Loucy (cell line): ENCODE measurements at regions not wholly inside any gene's neighbourhood (a gene's known extent, or its start where the extent isn't known, plus 50 kb on each side); places are given as distances from the start of the nearest gene placed in this dataset.

Experiments
- H2AFZ ChIP-seq: fragments of 200-600 bp; sonication (generic); 2 replicates; pipeline ENCODE4 v1.6.0; 2016; ENCODE audit warnings: antibody characterized with exemption, mild to moderate bottlenecking, low read length, moderate library complexity
- H3F3A ChIP-seq: fragments of 200-600 bp; 2 replicates; pipeline ENCODE4 v1.6.0; 2016; ENCODE audit warnings: antibody characterized with exemption, low read depth, mild to moderate bottlenecking
- H3K27me3 ChIP-seq: fragments of 200-600 bp; sonication (generic); 2 replicates; pipeline ENCODE4 v1.6.1; 2014; ENCODE audit warnings: low read length, mild to moderate bottlenecking; ENCODE audit not compliant: insufficient read depth, poor library complexity, severe bottlenecking
- H3K36me3 ChIP-seq: fragments of 200-600 bp; sonication (generic); 2 replicates; pipeline ENCODE4 v1.6.1; 2016; ENCODE audit warnings: low read length; ENCODE audit not compliant: insufficient read depth
- H3K4me1 ChIP-seq: fragments of 200-600 bp; sonication (generic); 2 replicates; pipeline ENCODE4 v1.5.1; 2014; ENCODE audit warnings: low read length, mild to moderate bottlenecking; ENCODE audit not compliant: insufficient read depth, poor library complexity, severe bottlenecking
- H3K4me2 ChIP-seq: fragments of 200-600 bp; sonication (generic); 2 replicates; pipeline ENCODE4 v1.6.0; 2014; ENCODE audit warnings: antibody characterized with exemption, low read length, low read depth, mild to moderate bottlenecking; ENCODE audit not compliant: poor library complexity, severe bottlenecking
- H3K4me3 ChIP-seq: fragments of 200-600 bp; sonication (generic); 2 replicates; pipeline ENCODE4 v1.5.1; 2014; ENCODE audit warnings: low read length, mild to moderate bottlenecking, mixed read lengths; ENCODE audit not compliant: poor library complexity, severe bottlenecking
- H3K79me2 ChIP-seq: fragments of 200-600 bp; sonication (generic); 2 replicates; pipeline ENCODE4 v1.6.1; 2014; ENCODE audit warnings: low read length; ENCODE audit not compliant: insufficient read depth
- H3K9ac ChIP-seq: fragments of 200-600 bp; sonication (generic); 2 replicates; pipeline ENCODE4 v1.6.0; 2014; ENCODE audit warnings: mild to moderate bottlenecking, low read depth, low read length, moderate library complexity; ENCODE audit not compliant: poor library complexity, severe bottlenecking
- H3K9me2 ChIP-seq: fragments of 200-600 bp; sonication (generic); replicated peaks from 2 replicates; pipeline ENCODE4 v1.6.1; 2016; ENCODE audit warnings: low read depth, low read length, mixed read lengths
- H3K9me3 ChIP-seq: fragments of 200-600 bp; sonication (generic); 2 replicates; pipeline ENCODE4 v1.6.1; 2014; ENCODE audit warnings: mild to moderate bottlenecking, antibody characterized with exemption, low read length, low read depth; ENCODE audit not compliant: insufficient read depth
- H4K20me1 ChIP-seq: fragments of 200-600 bp; sonication (generic); 2 replicates; pipeline ENCODE4 v1.6.0; 2014; ENCODE audit warnings: antibody characterized with exemption, low read length, mild to moderate bottlenecking; ENCODE audit not compliant: insufficient read depth, poor library complexity, severe bottlenecking
- CTCF ChIP-seq: fragments of 200-600 bp; sonication (generic); conservative IDR thresholded peaks from 2 replicates; pipeline ENCODE4 v1.5.1; 2014; ENCODE audit warnings: mild to moderate bottlenecking, antibody characterized with exemption, low read length
- EZH2phosphoT487 ChIP-seq: fragments of 200-600 bp; IDR thresholded peaks from 2 replicates; pipeline ENCODE4 v1.6.1; 2018; ENCODE audit warnings: antibody characterized with exemption, mild to moderate bottlenecking, moderate library complexity, borderline replicate concordance

GRCh38 chr5:113846941-113847340, 333.4 kb downstream of the YTHDC2 start:
- Histone ChIP-seq H3K9ac (no peak overlapping the region), H4K20me1 (no peaks in the 10 kb centered on the region), H3K79me2 (no peaks in the 10 kb centered on the region), H2AFZ (no peak overlapping the region), H3K4me3 (no peak overlapping the region), H3K9me3 (no peaks in the 10 kb centered on the region), H3K4me2 (no peak overlapping the region), H3K36me3 (no peaks in the 10 kb centered on the region), H3F3A (no peaks in the 10 kb centered on the region), H3K4me1 (no peaks in the 10 kb centered on the region), H3K27me3 (no peaks in the 10 kb centered on the region), H3K9me2 (no peaks in the 10 kb centered on the region)
- TF ChIP-seq EZH2phosphoT487 (no peak), CTCF (no peak)

- Histone ChIP-seq H2AFZ (no peak overlapping the region), H3K79me2 (no peaks in the 10 kb centered on the region), H3K9me3 (no peaks in the 10 kb centered on the region), H3K9me2 (no peaks in the 10 kb centered on the region), H3K4me3 (no peak overlapping the region), H3K27me3 (no peaks in the 10 kb centered on the region), H3F3A (no peaks in the 10 kb centered on the region), H3K36me3 (no peaks in the 10 kb centered on the region), H3K4me1 (no peaks in the 10 kb centered on the region), H3K9ac (no peak overlapping the region), H4K20me1 (no peaks in the 10 kb centered on the region), H3K4me2 (no peak overlapping the region)
- TF ChIP-seq CTCF (no peak), EZH2phosphoT487 (no peak)
Observed at GRCh38 chr5:113864437-113864836, 350.9 kb downstream of the YTHDC2 start.

- no peak for TF ChIP-seq EZH2phosphoT487
- no peak for TF ChIP-seq CTCF
- no peaks in the 10 kb centered on the region for H3F3A ChIP-seq
Observed at GRCh38 chr5:113866763-113867162, 353.3 kb downstream of the YTHDC2 start.

More at GRCh38 chr5:113866763-113867162, 353.3 kb downstream of the YTHDC2 start:
- no peaks in the 10 kb centered on the region for H3K27me3 ChIP-seq
- H3K79me2 ChIP-seq: no peaks in the 10 kb centered on the region
- H3K4me3 ChIP-seq: no peak overlapping the region
- H3K36me3 ChIP-seq: no peaks in the 10 kb centered on the region
- no peaks in the 10 kb centered on the region for H3K4me1 ChIP-seq
- H3K4me2 ChIP-seq: no peak overlapping the region
- no peaks in the 10 kb centered on the region for H4K20me1 ChIP-seq
- no peak overlapping the region for H2AFZ ChIP-seq
- no peaks in the 10 kb centered on the region for H3K9me3 ChIP-seq
- H3K9ac ChIP-seq: no peak overlapping the region
- no peaks in the 10 kb centered on the region for H3K9me2 ChIP-seq
